ENCODE measurements at regions not wholly inside any gene's neighbourhood (a gene's known extent, or its start where the extent isn't known, plus 50 kb on each side); places are given as distances from the start of the nearest gene placed in this dataset.
"Not testable (repeated sequence)": the region's sequence is repeated elsewhere in the genome, so short reads cannot be mapped to it uniquely, and the experiment has no call there.

GRCh38 chr18:25535495-25535894 lies 183.5 kb upstream of the ZNF521 start:
- Mint-ChIP-seq H3K4me1 (ENCODE audit: low read depth, unreplicated experiment) (peaks cover 14% of the 10 kb centered on the region), H3K9me3 (ENCODE audit: unreplicated experiment) (no peaks in the 10 kb centered on the region), H3K36me3 (ENCODE audit: unreplicated experiment) (no peaks in the 10 kb centered on the region), H3K27ac (ENCODE audit: unreplicated experiment) (no peak overlapping the region), H3K4me3 (ENCODE audit: unreplicated experiment) (no peak overlapping the region), H3K27me3 (ENCODE audit: unreplicated experiment) (no peaks in the 10 kb centered on the region)
- TF ChIP-seq, protein P1, sequence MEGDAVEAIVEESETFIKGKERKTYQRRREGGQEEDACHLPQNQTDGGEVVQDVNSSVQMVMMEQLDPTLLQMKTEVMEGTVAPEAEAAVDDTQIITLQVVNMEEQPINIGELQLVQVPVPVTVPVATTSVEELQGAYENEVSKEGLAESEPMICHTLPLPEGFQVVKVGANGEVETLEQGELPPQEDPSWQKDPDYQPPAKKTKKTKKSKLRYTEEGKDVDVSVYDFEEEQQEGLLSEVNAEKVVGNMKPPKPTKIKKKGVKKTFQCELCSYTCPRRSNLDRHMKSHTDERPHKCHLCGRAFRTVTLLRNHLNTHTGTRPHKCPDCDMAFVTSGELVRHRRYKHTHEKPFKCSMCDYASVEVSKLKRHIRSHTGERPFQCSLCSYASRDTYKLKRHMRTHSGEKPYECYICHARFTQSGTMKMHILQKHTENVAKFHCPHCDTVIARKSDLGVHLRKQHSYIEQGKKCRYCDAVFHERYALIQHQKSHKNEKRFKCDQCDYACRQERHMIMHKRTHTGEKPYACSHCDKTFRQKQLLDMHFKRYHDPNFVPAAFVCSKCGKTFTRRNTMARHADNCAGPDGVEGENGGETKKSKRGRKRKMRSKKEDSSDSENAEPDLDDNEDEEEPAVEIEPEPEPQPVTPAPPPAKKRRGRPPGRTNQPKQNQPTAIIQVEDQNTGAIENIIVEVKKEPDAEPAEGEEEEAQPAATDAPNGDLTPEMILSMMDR (IDR thresholded peaks at IDR 0.05; ENCODE audit: partially characterized antibody, unreplicated experiment), result no peak
- no peak for DNase-seq

GRCh38 chr18:25534401-25534800 lies 182.4 kb upstream of the ZNF521 start:
- no peak overlapping the region for H3K4me3 Mint-ChIP-seq (ENCODE audit: unreplicated experiment)
- H3K27me3 Mint-ChIP-seq (ENCODE audit: unreplicated experiment), result no peaks in the 10 kb centered on the region
- TF ChIP-seq, protein P1 (IDR thresholded peaks at IDR 0.05; ENCODE audit: partially characterized antibody, unreplicated experiment), result no peak
- no peak for DNase-seq
- no peaks in the 10 kb centered on the region for H3K36me3 Mint-ChIP-seq (ENCODE audit: unreplicated experiment)
- peaks cover 14% of the 10 kb centered on the region for H3K4me1 Mint-ChIP-seq (ENCODE audit: low read depth, unreplicated experiment)
- H3K9me3 Mint-ChIP-seq (ENCODE audit: unreplicated experiment), result no peaks in the 10 kb centered on the region
- no peak overlapping the region for H3K27ac Mint-ChIP-seq (ENCODE audit: unreplicated experiment)

DNA sequence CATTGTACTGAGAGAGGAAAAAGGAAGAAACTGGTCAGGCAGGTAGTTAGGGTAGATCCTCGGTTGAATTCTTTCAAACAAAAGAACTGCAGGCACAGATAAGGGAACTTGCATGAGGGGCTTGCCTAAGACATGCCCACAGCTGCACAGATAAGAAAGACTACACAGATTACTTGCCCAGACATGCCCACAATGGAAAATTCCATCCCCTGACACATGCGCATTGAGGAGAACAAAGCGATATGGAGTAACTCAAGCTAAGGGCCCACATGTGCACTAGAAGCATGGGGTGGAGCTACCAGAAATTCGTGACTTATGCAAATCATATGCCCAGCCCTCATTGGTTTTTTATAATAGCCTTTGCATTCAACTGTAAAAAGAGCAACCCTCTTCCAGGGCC lies 181.3 kb upstream of the ZNF521 start:
- no peak for DNase-seq
- H3K4me3 Mint-ChIP-seq (ENCODE audit: unreplicated experiment), result no peak overlapping the region
- H3K36me3 Mint-ChIP-seq (ENCODE audit: unreplicated experiment), result no peaks in the 10 kb centered on the region
- no peaks in the 10 kb centered on the region for H3K9me3 Mint-ChIP-seq (ENCODE audit: unreplicated experiment)
- peaks cover 2% of the 10 kb centered on the region for H3K27me3 Mint-ChIP-seq (ENCODE audit: unreplicated experiment)
- H3K27ac Mint-ChIP-seq (ENCODE audit: unreplicated experiment), result no peak overlapping the region
- TF ChIP-seq, protein P1 (IDR thresholded peaks at IDR 0.05; ENCODE audit: partially characterized antibody, unreplicated experiment), result no peak
- H3K4me1 Mint-ChIP-seq (ENCODE audit: low read depth, unreplicated experiment), result peaks cover 5% of the 10 kb centered on the region

GRCh38 chr18:25531207-25531606 lies 179.2 kb upstream of the ZNF521 start:
- Mint-ChIP-seq H3K9me3 (ENCODE audit: unreplicated experiment) (no peaks in the 10 kb centered on the region), H3K4me1 (ENCODE audit: low read depth, unreplicated experiment) (peaks cover 4% of the 10 kb centered on the region), H3K4me3 (ENCODE audit: unreplicated experiment) (no peak overlapping the region), H3K27me3 (ENCODE audit: unreplicated experiment) (peaks cover 2% of the 10 kb centered on the region), H3K27ac (ENCODE audit: unreplicated experiment) (no peak overlapping the region), H3K36me3 (ENCODE audit: unreplicated experiment) (no peaks in the 10 kb centered on the region)
- TF ChIP-seq, protein P1 (IDR thresholded peaks at IDR 0.05; ENCODE audit: partially characterized antibody, unreplicated experiment), result no peak
- DNase-seq, result no peak

DNA sequence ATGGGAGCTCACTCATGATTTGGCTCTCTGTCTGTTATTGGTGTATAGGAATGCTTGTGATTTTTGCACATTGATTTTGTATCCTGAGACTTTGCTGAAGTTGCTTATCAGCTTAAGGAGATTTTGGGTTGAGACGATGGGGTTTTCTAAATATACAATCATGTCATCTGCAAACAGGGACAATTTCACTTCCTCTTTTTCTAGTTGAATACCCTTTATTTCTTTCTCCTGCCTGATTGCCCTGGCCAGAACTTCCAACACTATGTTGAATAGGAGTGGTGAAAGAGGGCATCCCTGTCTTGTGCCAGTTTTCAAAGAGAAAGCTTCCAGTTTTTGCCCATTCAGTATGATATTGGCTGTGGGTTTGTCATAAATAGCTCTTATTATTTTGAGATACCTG lies 173.8 kb upstream of the ZNF521 start:
- H3K27me3 Mint-ChIP-seq (ENCODE audit: unreplicated experiment); H3K27ac Mint-ChIP-seq (ENCODE audit: unreplicated experiment); DNase-seq; H3K4me3 Mint-ChIP-seq (ENCODE audit: unreplicated experiment); H3K4me1 Mint-ChIP-seq (ENCODE audit: low read depth, unreplicated experiment); H3K9me3 Mint-ChIP-seq (ENCODE audit: unreplicated experiment); H3K36me3 Mint-ChIP-seq (ENCODE audit: unreplicated experiment): not testable (repeated sequence)

DNA sequence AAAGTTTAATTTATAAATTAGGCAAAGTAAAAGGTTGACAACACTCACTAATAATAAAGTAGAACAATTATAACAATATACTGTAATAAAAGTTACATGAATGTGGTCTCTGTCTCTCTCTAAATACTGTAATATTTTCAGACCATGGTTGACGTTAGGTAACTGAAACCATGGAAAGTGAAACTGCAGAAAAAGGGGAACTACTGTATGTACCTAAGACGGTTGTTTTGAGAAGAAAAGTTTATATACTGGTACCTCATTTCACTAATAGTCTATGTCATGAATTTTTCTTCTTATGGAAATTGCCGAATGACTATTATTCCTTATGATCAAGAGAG lies 166.7 kb upstream of the ZNF521 start:
- Mint-ChIP-seq H3K36me3 (ENCODE audit: unreplicated experiment) (peaks cover 2% of the 10 kb centered on the region), H3K27ac (ENCODE audit: unreplicated experiment) (no peak overlapping the region), H3K27me3 (ENCODE audit: unreplicated experiment) (no peaks in the 10 kb centered on the region), H3K9me3 (ENCODE audit: unreplicated experiment) (no peaks in the 10 kb centered on the region), H3K4me3 (ENCODE audit: unreplicated experiment) (no peak overlapping the region), H3K4me1 (ENCODE audit: low read depth, unreplicated experiment) (peaks cover 4% of the 10 kb centered on the region)
- TF ChIP-seq, protein P1 (IDR thresholded peaks at IDR 0.05; ENCODE audit: partially characterized antibody, unreplicated experiment), result no peak
- no peak for DNase-seq

All from glutamatergic neuron (in vitro differentiated cells).